GM21381 (cell line): ENCODE measurements at regions not wholly inside any gene's neighbourhood (a gene's known extent, or its start where the extent isn't known, plus 50 kb on each side); places are given as distances from the start of the nearest gene placed in this dataset.

Experiments
- ATAC-seq: cut with Tn5 transposase; IDR thresholded peaks from one replicate; pipeline ENCODE4 v1.9.1; 2021; ENCODE audit warnings: mild to moderate bottlenecking, moderate library complexity; ENCODE audit not compliant: unreplicated experiment

- no peak for ATAC-seq
Measured at GRCh38 chr4:181952478-181952877, 290.7 kb upstream of the TENM3 start.

- no peak for ATAC-seq
Measured at GRCh38 chr4:181956512-181956911, 286.7 kb upstream of the TENM3 start.

DNA sequence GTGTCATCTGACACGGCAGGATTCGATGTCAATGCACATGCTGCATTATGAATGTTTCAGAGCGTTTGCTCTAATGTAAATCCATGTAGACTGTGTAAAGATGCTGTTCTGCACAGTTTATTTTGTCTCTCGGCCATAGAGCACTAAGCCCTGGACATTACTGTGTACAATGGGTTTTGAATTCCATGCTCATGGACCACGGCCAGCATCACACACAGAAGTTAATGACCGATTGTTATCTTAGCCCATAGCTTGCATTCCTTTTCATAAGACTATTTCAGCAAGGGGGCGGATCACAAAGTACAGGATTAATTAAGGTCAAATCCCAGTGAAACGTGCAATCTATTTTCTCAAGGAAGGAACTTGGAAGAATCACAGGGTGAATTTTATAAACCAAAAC lies 286.1 kb upstream of the TENM3 start:
- no peak for ATAC-seq

DNA sequence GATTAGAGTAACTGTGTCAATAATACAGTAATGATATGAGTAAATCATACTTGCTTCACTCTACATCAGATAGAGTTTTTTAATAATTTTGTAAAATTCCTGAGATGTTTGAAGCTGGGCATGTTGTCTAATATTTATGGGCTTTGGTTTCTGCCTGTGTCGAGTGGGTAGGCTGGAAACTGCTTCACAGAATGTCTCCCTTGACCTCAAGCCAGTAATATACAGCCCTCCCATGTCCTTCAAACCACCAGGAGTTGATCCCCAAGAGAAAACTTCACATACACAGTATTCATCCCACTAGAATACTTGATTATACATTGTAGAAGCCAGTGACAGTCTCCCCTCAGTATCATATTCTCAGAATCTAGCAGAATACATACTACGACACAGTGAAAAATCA lies 284.8 kb upstream of the TENM3 start:
- no peak for ATAC-seq

- ATAC-seq = no peak
Measured at GRCh38 chr4:181959121-181959520, 284.1 kb upstream of the TENM3 start.

DNA sequence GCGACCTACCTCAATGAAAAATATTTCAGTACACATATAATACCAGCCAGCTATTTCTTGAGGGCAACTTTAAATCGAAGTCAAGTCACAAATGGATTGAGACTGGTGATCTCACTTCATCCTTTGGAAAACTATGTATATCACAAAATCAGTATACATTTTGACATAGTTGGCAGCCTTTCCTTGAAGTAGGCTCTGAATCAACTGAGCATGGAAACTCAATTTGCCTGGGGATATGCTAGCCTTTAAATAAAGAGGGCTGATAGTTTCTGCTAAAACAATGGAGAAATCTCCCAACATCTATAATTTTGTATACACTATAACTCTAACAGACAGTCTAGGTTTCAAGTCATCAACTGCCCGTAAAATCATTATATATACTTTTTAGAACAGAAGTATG lies 282.8 kb upstream of the TENM3 start:
- ATAC-seq = no peak

- no peak for ATAC-seq
Measured at GRCh38 chr4:181962321-181962720, 280.9 kb upstream of the TENM3 start.

- ATAC-seq = no peak
Measured at GRCh38 chr4:181964731-181965130, 278.5 kb upstream of the TENM3 start.

DNA sequence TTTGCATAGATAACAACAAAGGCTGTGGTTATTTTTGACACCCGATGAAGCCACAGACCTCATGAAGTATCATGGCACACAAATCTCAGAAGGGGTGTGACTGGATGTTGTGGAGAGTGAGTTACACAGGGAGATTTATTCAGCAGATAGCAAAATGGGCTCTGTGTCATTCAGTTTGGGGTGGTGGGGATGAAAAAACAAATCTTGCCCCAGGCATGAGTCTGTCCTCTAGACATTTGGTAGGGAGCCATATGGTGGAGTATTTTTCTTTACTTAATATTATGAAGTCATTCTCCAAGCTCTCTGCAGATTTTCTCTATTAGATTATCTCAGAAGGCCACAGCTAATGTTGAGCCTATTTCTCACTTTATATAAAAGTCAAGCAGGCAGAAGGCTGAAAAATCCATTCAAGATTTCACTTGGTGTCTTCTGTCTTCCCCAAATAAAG lies 277.1 kb upstream of the TENM3 start:
- no peak for ATAC-seq

DNA sequence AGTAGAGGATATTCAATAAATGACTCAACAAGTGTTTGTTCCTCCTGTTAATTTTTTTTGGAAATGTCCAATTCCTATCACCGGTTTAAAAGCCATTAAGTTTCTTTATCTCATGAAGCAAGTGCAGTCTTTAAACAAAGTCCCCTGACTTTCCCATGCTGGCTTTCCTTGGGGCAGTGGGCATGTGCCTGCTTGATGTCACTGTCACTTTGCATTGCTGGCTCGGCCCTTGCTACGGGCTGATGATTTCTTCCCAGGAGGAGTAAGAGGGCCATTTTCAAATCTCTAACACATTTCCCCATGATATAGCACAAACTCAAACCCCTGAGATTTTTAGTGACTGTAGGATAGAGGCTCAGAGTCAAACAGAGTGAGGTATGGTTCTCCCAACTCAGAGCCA lies 275.8 kb upstream of the TENM3 start:
- ATAC-seq = no peak

DNA sequence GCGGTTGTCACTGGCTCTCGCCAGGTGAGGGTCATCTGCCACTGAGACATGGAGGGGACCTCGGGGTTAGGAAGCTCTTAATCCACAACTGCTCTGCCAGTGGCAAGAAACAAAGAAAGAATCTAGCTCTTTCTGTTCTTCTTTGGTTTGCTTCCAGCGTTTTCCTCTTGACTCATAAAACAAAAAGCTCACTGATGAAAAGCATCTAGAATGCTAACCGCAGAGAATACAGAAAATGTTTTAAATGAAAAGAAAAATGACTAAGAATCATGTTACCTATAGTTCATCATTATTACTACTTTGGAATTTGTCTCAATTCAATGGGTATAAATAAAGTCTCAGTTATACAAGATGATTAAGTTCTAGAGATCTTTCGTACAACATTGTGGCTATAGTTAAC lies 274.8 kb upstream of the TENM3 start:
- no peak for ATAC-seq

- no peak for ATAC-seq
Measured at GRCh38 chr4:181969151-181969550, 274.1 kb upstream of the TENM3 start.

DNA sequence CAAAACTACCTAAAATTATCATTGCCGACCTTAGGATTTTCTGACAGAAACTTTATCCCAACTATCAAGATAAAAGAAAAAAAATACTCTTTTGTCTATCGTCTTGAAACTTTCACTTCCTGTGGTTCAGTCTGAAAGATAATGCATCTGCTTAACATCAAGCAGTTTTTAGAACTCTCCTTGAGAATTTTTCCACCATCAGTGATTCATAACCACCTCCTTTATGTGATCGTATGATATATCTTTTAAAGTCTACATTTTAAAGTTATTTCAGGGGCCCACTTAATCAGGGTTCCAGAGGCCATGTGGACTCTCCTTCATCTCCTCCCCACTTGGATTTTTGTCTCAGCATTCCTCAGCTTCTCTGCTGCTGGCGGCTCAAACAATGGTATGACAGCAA lies 272.8 kb upstream of the TENM3 start:
- no peak for ATAC-seq

GRCh38 chr4:181971411-181971810 lies 271.8 kb upstream of the TENM3 start:
- peak; percentile 87 for ATAC-seq

- no peak for ATAC-seq
Measured at GRCh38 chr4:181971973-181972372, 271.2 kb upstream of the TENM3 start.

- no peak for ATAC-seq
Measured at GRCh38 chr4:181976764-181977163, 266.4 kb upstream of the TENM3 start.

DNA sequence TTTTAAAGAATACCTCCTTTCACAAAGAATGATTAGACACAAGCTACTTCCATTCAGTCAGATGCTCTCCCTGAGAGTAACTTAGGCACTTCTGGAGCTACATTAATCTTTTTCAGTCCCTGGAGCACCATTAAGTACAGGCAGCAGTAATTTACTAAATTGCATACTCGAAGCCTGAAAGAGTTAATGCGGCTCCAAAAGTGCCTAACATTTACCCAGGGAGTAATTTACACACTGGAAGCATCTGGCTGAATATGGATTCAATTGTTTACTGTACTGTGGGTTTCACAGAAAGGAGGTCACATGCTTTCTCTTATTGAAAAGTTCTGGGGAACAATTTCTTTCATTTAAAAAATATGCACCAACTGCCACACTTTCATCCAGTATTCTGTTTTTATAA lies 260.8 kb upstream of the TENM3 start:
- no peak for ATAC-seq

DNA sequence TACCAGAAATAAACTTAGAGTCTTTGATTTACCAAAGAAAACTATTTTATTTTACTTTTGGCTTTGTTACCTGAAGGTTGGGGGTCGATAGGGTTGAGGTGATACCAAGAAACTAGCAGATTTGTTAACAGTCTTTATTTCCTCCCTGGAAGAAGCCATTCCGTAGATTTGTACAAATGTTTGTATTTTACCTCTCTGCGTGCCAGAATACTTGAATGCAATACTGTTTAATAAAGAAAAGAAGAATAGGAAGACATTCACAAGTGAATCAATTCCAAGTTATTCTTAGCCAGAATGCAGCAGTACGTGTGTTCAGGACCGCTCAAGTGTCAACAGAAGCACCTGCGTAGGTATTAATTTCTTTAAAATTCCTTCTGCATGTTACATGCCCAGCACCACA lies 260.3 kb upstream of the TENM3 start:
- ATAC-seq = no peak

- no peak for ATAC-seq
Measured at GRCh38 chr4:181987392-181987791, 255.8 kb upstream of the TENM3 start.

DNA sequence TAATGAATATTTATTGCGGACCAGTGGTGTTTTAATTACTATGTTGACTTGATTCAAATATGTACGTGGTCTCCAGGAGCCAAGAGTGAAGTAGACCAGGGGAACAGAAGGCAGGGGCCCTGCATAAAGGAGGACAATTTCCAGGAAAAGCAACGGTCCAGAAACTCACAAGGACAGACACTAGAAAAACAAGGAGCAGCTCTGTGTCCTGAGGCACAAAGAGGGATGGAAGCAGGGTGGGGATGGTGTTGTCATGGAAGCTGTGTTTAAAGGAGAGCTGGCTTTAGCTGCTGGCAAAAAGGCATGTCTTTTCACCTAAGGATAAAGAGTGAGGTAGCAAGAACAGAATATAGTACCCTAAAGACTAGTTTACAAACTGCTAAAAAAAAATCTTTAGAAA lies 254.1 kb upstream of the TENM3 start:
- ATAC-seq = no peak

GRCh38 chr4:181991369-181992108 lies 251.7 kb upstream of the TENM3 start:
- ATAC-seq = no peak

- no peak for ATAC-seq
Measured at GRCh38 chr4:181998398-181999295, 244.6 kb upstream of the TENM3 start.
